IMR-90 (cell line): ENCODE measurements at regions not wholly inside any gene's neighbourhood (a gene's known extent, or its start where the extent isn't known, plus 50 kb on each side); places are given as distances from the start of the nearest gene placed in this dataset.

Experiments
- ATAC-seq: fragments of 200-7000 bp; cut with Tn5 transposase; 2 replicates; pipeline ENCODE4 v1.9.1; 2020; ENCODE audit warnings: low read depth, mild to moderate bottlenecking, moderate library complexity
- BruUV-seq: library from RNA; stranded (reverse); fragments of 400-500 nt; replicated peaks from 2 replicates; lab custom pipeline; 2021; lab: Mats Ljungman, UMichigan
- CTCF ChIA-PET: fragments of 300-600 bp; formaldehyde crosslinking; extraction: SDS; loops from one replicate; lab custom pipeline; 2021; ENCODE audit warnings: antibody characterized with exemption; lab: Yijun Ruan, JAX
- POLR2A ChIA-PET: fragments of 300-600 bp; sonication (Branson Sonifier 250); formaldehyde crosslinking; loops from one replicate; lab custom pipeline; 2022; ENCODE audit warnings: antibody characterized with exemption; ENCODE audit not compliant: unreplicated experiment; lab: Charles Lee
- DNase-seq: peaks from one replicate; pipeline ENCODE4 v3.0.0; 2013
- H2AFZ ChIP-seq: replicated peaks from 2 replicates; pipeline ENCODE3; 2013; ENCODE audit warnings: low read length, mild to moderate bottlenecking; ENCODE audit not compliant: poor library complexity
- H2AK5ac ChIP-seq: 2 replicates; pipeline ENCODE4 v1.6.1; 2013; ENCODE audit warnings: low read depth, low read length, inconsistent platforms
- H2AK9ac ChIP-seq: replicated peaks from 2 replicates; pipeline ENCODE3; 2013; ENCODE audit warnings: mild to moderate bottlenecking, low read depth, low read length, moderate library complexity; ENCODE audit not compliant: poor library complexity
- H2BK120ac ChIP-seq: 2 replicates; pipeline ENCODE4 v1.6.1; 2013; ENCODE audit warnings: low read depth, low read length, inconsistent platforms
- H2BK15ac ChIP-seq: 3 replicates; pipeline ENCODE4 v1.6.1; 2013; ENCODE audit warnings: low read depth, low read length, inconsistent platforms
- H2BK20ac ChIP-seq: 2 replicates; pipeline ENCODE4 v1.6.1; 2013; ENCODE audit warnings: low read depth, mild to moderate bottlenecking, inconsistent platforms, low read length, moderate library complexity
- H2BK5ac ChIP-seq: 2 replicates; pipeline ENCODE4 v1.6.1; 2013; ENCODE audit warnings: mild to moderate bottlenecking, low read depth, low read length, inconsistent platforms; ENCODE audit not compliant: poor library complexity, severe bottlenecking
- H3K14ac ChIP-seq: replicated peaks from 2 replicates; pipeline ENCODE4 v1.6.1; 2013; ENCODE audit warnings: low read depth, low read length, inconsistent platforms
- H3K18ac ChIP-seq: 2 replicates; pipeline ENCODE4 v1.6.1; 2013; ENCODE audit warnings: low read depth, low read length, control low read depth
- H3K23ac ChIP-seq: 2 replicates; pipeline ENCODE4 v1.6.1; 2013; ENCODE audit warnings: low read depth, low read length, inconsistent platforms
- H3K27ac ChIP-seq: 2 replicates; pipeline ENCODE4 v1.5.1; 2013; ENCODE audit warnings: mild to moderate bottlenecking, control low read depth, low read length; ENCODE audit not compliant: insufficient read depth
- H3K27me3 ChIP-seq: 2 replicates; pipeline ENCODE4 v1.6.1; 2013; ENCODE audit warnings: low read length; ENCODE audit not compliant: control insufficient read depth, insufficient read depth
- H3K36me3 ChIP-seq: 2 replicates; pipeline ENCODE4 v1.6.1; 2013; ENCODE audit warnings: low read length, mixed read lengths; ENCODE audit not compliant: control insufficient read depth, insufficient read depth
- H3K4ac ChIP-seq: 2 replicates; pipeline ENCODE4 v1.6.1; 2013; ENCODE audit warnings: low read depth, low read length, inconsistent platforms
- H3K4me1 ChIP-seq: 2 replicates; pipeline ENCODE4 v1.6.1; 2013; ENCODE audit warnings: low read length, mixed read lengths; ENCODE audit not compliant: control insufficient read depth, insufficient read depth
- H3K4me2 ChIP-seq: 2 replicates; pipeline ENCODE4 v1.6.1; 2013; ENCODE audit warnings: low read depth, mild to moderate bottlenecking, control low read depth, low read length, moderate library complexity
- H3K4me3 ChIP-seq: 2 replicates; pipeline ENCODE4 v1.5.1; 2013; ENCODE audit warnings: low read depth, mild to moderate bottlenecking, control low read depth, low read length, moderate library complexity; ENCODE audit not compliant: insufficient read depth
- H3K56ac ChIP-seq: 2 replicates; pipeline ENCODE4 v1.6.1; 2013; ENCODE audit warnings: low read length, inconsistent platforms; ENCODE audit not compliant: insufficient read depth; ENCODE audit errors: extremely low read depth
- H3K79me1 ChIP-seq, 2 experiments: 2 replicates each; pipeline ENCODE4 v1.6.1; 2013; ENCODE audit warnings: low read length in 2 of 2, inconsistent platforms in 1 of 2, low read depth in 1 of 2
- H3K9ac ChIP-seq: 2 replicates; pipeline ENCODE4 v1.6.1; 2013; ENCODE audit warnings: low read depth, low read length, control low read depth
- H3K9me1 ChIP-seq: 2 replicates; pipeline ENCODE4 v1.6.1; 2013; ENCODE audit warnings: low read length, inconsistent platforms; ENCODE audit not compliant: insufficient read depth
- H3K9me3 ChIP-seq: 2 replicates; pipeline ENCODE4 v1.6.1; 2013; ENCODE audit warnings: low read length; ENCODE audit not compliant: control insufficient read depth, insufficient read depth
- H4K20me1 ChIP-seq: 2 replicates; pipeline ENCODE4 v1.6.1; 2013; ENCODE audit warnings: low read length, inconsistent platforms; ENCODE audit not compliant: insufficient read depth
- H4K5ac ChIP-seq: 2 replicates; pipeline ENCODE4 v1.6.1; 2013; ENCODE audit warnings: mild to moderate bottlenecking, low read depth, low read length, control low read depth
- H4K8ac ChIP-seq, 2 experiments: 2 replicates each; pipeline ENCODE4 v1.6.1; 2013; ENCODE audit warnings: low read depth in 2 of 2, low read length in 2 of 2, control low read depth in 1 of 2, inconsistent platforms in 1 of 2
- H4K91ac ChIP-seq: 2 replicates; pipeline ENCODE4 v1.6.1; 2013; ENCODE audit warnings: low read depth, low read length, inconsistent platforms; ENCODE audit not compliant: insufficient read depth
- CTCF ChIP-seq: conservative IDR thresholded peaks from 2 replicates; pipeline ENCODE4 v1.5.1; 2012; ENCODE audit warnings: mild to moderate bottlenecking, low read depth, low read length, improper control_type of control experiment
- MAFK ChIP-seq: IDR thresholded peaks from 2 replicates; pipeline ENCODE4 v1.6.1; 2012; ENCODE audit warnings: low read depth, low read length, improper control_type of control experiment
- MXI1 ChIP-seq: IDR thresholded peaks from 2 replicates; pipeline ENCODE4 v1.6.1; 2012; ENCODE audit warnings: low read depth, mild to moderate bottlenecking, low read length, moderate library complexity, borderline replicate concordance
- NFE2L2 ChIP-seq: fragments of 150-350 bp; IDR thresholded peaks from 2 replicates; pipeline ENCODE4 v1.6.1; 2016; ENCODE audit warnings: low read depth, mild to moderate bottlenecking, low read length
- RAD21 ChIP-seq: IDR thresholded peaks from 2 replicates; pipeline ENCODE4 v1.6.1; 2012; ENCODE audit warnings: low read length, improper control_type of control experiment
- WGBS, 2 experiments: methylation state at CpG; one replicate each; pipeline versions ENCODE4 v1.1.5 to v1.1.7; 2013; ENCODE audit warnings: missing lambda C conversion rate in 2 of 2; ENCODE audit not compliant: insufficient read length in 1 of 2; ENCODE audit errors: extremely low coverage in 2 of 2; 5-methylcytosine and 5-hydroxymethylcytosine counted together
- dilution Hi-C: fragments of 300-500 bp; cut with HindIII; formaldehyde crosslinking; loops from one replicate; pipeline ENCODE4 v1.14.3; 2018; ENCODE audit warnings: low sequenced_read_pairs; ENCODE audit not compliant: unreplicated experiment
- in situ Hi-C: fragments of 300-500 bp; cut with MboI; formaldehyde crosslinking; loops from 3 replicates; pipeline ENCODE4 v1.14.3; 2019; ENCODE audit warnings: low sequenced_read_pairs, inconsistent platforms, mixed read lengths
- intact Hi-C: fragments of 100-400 bp; cut with micrococcal nuclease; formaldehyde crosslinking; loops from 2 replicates; pipeline ENCODE4 v1.10.0; 2022

DNA sequence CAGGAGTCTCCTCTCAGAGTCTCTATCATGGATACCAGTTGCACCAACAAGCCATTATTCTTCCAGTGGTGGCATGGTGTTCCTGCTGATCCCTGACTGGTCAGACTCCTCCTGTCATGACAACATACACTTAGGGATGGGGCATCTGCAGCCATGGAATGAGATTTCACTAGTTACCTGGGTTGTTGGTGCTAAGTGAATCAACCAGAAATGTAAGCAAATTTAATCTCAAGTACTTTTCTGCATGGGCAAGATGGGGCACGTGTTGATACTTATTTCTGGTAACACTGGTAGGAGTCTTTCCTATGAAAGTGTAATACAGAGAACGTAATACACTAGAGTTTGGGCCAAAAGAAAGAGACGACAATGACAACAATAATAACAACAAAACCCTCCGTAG lies 211.5 kb upstream of the FOXN3 start:
- H2AFZ ChIP-seq, result no peak overlapping the region

More for the DNA sequence above, 211.5 kb upstream of the FOXN3 start:
- in situ Hi-C loops (no loop called here), dilution Hi-C loops (no loop called here), intact Hi-C loops (no loop called here)
- H4K8ac ChIP-seq, result no peak overlapping the region
- H3K27ac ChIP-seq, result no peak overlapping the region
- H2BK15ac ChIP-seq, result no peak overlapping the region
- POLR2A ChIA-PET, result no interaction called here
- H3K27me3 ChIP-seq, result no peaks in the 10 kb centered on the region; the same call in 1 of the 2 replicates
- no peak overlapping the region for H2BK5ac ChIP-seq
- no peak overlapping the region for H3K23ac ChIP-seq
- no peak overlapping the region for H2AK9ac ChIP-seq
- peaks cover 11% of the 10 kb centered on the region for H3K9me1 ChIP-seq
- CTCF ChIA-PET, result no interaction called here
- ATAC-seq (no peak), DNase-seq (no peak)
- no peak overlapping the region for H3K9ac ChIP-seq
- no peak overlapping the region for H3K18ac ChIP-seq
- H3K79me1 ChIP-seq, result no peaks in the 10 kb centered on the region; a peak in 1 of 4 replicates
- no peaks in the 10 kb centered on the region for H3K9me3 ChIP-seq
- H4K5ac ChIP-seq, result no peak overlapping the region
- no peak overlapping the region for H2BK20ac ChIP-seq
- H3K56ac ChIP-seq, result no peak overlapping the region
- H3K14ac ChIP-seq, result no peak overlapping the region
- H4K20me1 ChIP-seq, result no peaks in the 10 kb centered on the region
- H3K36me3 ChIP-seq, result no peaks in the 10 kb centered on the region
- peaks cover 17% of the 10 kb centered on the region for H3K4me1 ChIP-seq
- no peak overlapping the region for H2BK120ac ChIP-seq
- H3K4me3 ChIP-seq, result no peak overlapping the region
- no peak overlapping the region for H4K91ac ChIP-seq
- no peak overlapping the region for H3K4me2 ChIP-seq
- WGBS, 2 experiments, result no CpG with 5 or more reads among the region's 4 CpGs
- H2AK5ac ChIP-seq, result no peak overlapping the region
- no peak overlapping the region for H3K4ac ChIP-seq
- BruUV-seq, result no TSS peak
- TF ChIP-seq MXI1 (no peak), MAFK (no peak), NFE2L2 (no peak), CTCF (no peak), RAD21 (no peak)
